Panc1 (cell line): ENCODE measurements at regions not wholly inside any gene's neighbourhood (a gene's known extent, or its start where the extent isn't known, plus 50 kb on each side); places are given as distances from the start of the nearest gene placed in this dataset.

Experiments
- ATAC-seq: fragments of 200-7000 bp; cut with Tn5 transposase; 2 replicates; pipeline ENCODE4 v1.9.1; 2020; ENCODE audit warnings: mild to moderate bottlenecking, moderate library complexity
- BruUV-seq: library from RNA; stranded (reverse); fragments of 400-500 nt; replicated peaks from 2 replicates; lab custom pipeline; 2021; lab: Mats Ljungman, UMichigan
- CTCF ChIA-PET: fragments of 300-600 bp; sonication (Branson Sonifier 250); formaldehyde crosslinking; loops from one replicate; lab custom pipeline; 2022; ENCODE audit warnings: antibody characterized with exemption; lab: Charles Lee
- POLR2A ChIA-PET: fragments of 300-600 bp; sonication (Branson Sonifier 250); formaldehyde crosslinking; loops from one replicate; lab custom pipeline; 2022; ENCODE audit warnings: antibody characterized with exemption; lab: Charles Lee
- DNase-seq: peaks from one replicate; pipeline ENCODE4 v3.0.0-alpha.2; 2010; ENCODE audit warnings: low read depth, low spot score
- H3K27ac ChIP-seq: 2 replicates; pipeline ENCODE4 v1.5.1; 2011; ENCODE audit warnings: mild to moderate bottlenecking, low read length, inconsistent platforms
- H3K27me3 ChIP-seq: fragments of 200-500 bp; sonication (Bioruptor generic); 2 replicates; pipeline ENCODE4 v1.6.0; 2014; ENCODE audit warnings: low read length, inconsistent platforms; ENCODE audit not compliant: control insufficient read depth, insufficient read depth
- H3K36me3 ChIP-seq: fragments of 200-500 bp; sonication (Bioruptor generic); 2 replicates; pipeline ENCODE4 v1.5.1; 2014; ENCODE audit warnings: inconsistent platforms, mild to moderate bottlenecking, low read length, moderate library complexity; ENCODE audit not compliant: control insufficient read depth, insufficient read depth
- H3K4me1 ChIP-seq: 2 replicates; pipeline ENCODE4 v1.5.1; 2011; ENCODE audit warnings: inconsistent platforms, mild to moderate bottlenecking, low read length, moderate library complexity; ENCODE audit not compliant: control insufficient read depth, insufficient read depth
- H3K4me3 ChIP-seq, 2 experiments: 2 replicates each; pipeline ENCODE4 v1.5.1; 2011 to 2012; ENCODE audit warnings: low read depth in 2 of 2, low read length in 2 of 2, mild to moderate bottlenecking in 2 of 2, inconsistent platforms in 1 of 2, moderate library complexity in 1 of 2
- H3K9me3 ChIP-seq: fragments of 200-500 bp; sonication (Bioruptor generic); 2 replicates; pipeline ENCODE4 v1.5.1; 2014; ENCODE audit warnings: low read depth, mild to moderate bottlenecking, inconsistent platforms, low read length, moderate library complexity; ENCODE audit not compliant: control insufficient read depth, insufficient read depth
- POLR2AphosphoS5 ChIP-seq: IDR thresholded peaks from 2 replicates; pipeline ENCODE4 v1.6.1; 2012; ENCODE audit warnings: mild to moderate bottlenecking, low read depth, low read length, moderate library complexity
- SIN3A ChIP-seq: IDR thresholded peaks from 2 replicates; pipeline ENCODE4 v1.6.1; 2012; ENCODE audit warnings: low read depth, mild to moderate bottlenecking, low read length, moderate library complexity, borderline replicate concordance; ENCODE audit not compliant: insufficient read depth
- TCF7L2 ChIP-seq: IDR thresholded peaks from 2 replicates; pipeline ENCODE4 v1.6.1; 2011; ENCODE audit warnings: mild to moderate bottlenecking, low read depth, low read length, inconsistent platforms
- in situ Hi-C: cut with HindIII; loops from 2 replicates; pipeline ENCODE4 v1.10.0; 2016; ENCODE audit warnings: low sequenced_read_pairs, low pct_unique_long_range_greater_than_20kb
- intact Hi-C: fragments of 100-400 bp; cut with micrococcal nuclease; formaldehyde crosslinking; loops from one replicate; pipeline ENCODE4 v1.10.0; 2022; ENCODE audit not compliant: unreplicated experiment
- TF ChIP-seq, protein P1 (sequence below): fragments of 450-650 bp; IDR thresholded peaks from 2 replicates; pipeline ENCODE4 v1.5.1; 2017; ENCODE audit warnings: mild to moderate bottlenecking
- TF ChIP-seq, protein P2 (sequence below), 2 experiments: IDR thresholded peaks; 2 replicates each; pipeline ENCODE4 v1.6.1; 2011 to 2012; ENCODE audit warnings: low read depth in 2 of 2, control low read depth in 1 of 2, low read length in 1 of 2, mild to moderate bottlenecking in 1 of 2, moderate library complexity in 1 of 2; ENCODE audit not compliant: insufficient read depth in 1 of 2

DNA sequence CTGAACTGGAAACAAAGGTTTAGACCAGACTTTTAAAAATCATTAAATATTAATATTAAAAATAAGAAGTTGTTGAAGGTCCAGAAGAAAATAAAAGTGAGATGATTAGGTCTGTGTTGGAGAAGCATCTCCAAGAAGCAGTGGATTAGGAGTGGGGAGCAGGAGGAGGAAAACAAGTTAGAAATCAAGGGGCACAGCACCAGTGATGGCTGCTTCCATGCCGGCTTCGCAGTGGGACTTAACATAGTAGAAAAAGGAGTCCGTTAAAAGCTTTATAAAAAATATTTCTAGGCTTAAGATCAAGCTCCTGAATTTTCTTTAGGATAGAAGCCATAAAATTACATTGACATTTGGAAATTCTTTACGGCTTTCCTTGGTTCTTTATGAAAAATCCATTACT lies 95.8 kb downstream of the CDC14C start:
- POLR2A ChIA-PET = no interaction called here
- CTCF ChIA-PET = no interaction called here
- no peaks in the 10 kb centered on the region for H3K36me3 ChIP-seq

DNA sequence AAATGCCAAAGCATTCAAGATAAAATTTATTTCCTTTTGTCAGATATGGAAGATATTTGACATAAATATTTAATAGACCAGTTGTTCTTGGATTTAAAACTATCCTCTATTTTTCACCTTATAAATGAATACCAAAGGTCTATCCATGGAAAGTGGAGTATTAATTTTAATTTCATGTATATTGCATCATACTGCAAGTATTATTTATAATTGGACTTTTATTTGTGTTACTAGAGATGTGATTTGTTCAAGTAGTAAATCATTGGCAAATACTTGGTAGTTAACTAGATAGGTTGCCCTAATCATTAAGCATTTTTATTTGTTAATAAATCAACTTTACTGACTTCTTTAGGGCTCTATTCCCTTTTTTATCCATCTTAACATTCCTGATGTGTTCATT lies 98.1 kb downstream of the CDC14C start:
- in situ Hi-C loops = no loop called here
- H3K27ac ChIP-seq = no peak overlapping the region
- TF ChIP-seq TCF7L2 (no peak), SIN3A (no peak), POLR2AphosphoS5 (no peak)
- TF ChIP-seq, protein P1, sequence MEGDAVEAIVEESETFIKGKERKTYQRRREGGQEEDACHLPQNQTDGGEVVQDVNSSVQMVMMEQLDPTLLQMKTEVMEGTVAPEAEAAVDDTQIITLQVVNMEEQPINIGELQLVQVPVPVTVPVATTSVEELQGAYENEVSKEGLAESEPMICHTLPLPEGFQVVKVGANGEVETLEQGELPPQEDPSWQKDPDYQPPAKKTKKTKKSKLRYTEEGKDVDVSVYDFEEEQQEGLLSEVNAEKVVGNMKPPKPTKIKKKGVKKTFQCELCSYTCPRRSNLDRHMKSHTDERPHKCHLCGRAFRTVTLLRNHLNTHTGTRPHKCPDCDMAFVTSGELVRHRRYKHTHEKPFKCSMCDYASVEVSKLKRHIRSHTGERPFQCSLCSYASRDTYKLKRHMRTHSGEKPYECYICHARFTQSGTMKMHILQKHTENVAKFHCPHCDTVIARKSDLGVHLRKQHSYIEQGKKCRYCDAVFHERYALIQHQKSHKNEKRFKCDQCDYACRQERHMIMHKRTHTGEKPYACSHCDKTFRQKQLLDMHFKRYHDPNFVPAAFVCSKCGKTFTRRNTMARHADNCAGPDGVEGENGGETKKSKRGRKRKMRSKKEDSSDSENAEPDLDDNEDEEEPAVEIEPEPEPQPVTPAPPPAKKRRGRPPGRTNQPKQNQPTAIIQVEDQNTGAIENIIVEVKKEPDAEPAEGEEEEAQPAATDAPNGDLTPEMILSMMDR = no peak
- TF ChIP-seq, protein P2, sequence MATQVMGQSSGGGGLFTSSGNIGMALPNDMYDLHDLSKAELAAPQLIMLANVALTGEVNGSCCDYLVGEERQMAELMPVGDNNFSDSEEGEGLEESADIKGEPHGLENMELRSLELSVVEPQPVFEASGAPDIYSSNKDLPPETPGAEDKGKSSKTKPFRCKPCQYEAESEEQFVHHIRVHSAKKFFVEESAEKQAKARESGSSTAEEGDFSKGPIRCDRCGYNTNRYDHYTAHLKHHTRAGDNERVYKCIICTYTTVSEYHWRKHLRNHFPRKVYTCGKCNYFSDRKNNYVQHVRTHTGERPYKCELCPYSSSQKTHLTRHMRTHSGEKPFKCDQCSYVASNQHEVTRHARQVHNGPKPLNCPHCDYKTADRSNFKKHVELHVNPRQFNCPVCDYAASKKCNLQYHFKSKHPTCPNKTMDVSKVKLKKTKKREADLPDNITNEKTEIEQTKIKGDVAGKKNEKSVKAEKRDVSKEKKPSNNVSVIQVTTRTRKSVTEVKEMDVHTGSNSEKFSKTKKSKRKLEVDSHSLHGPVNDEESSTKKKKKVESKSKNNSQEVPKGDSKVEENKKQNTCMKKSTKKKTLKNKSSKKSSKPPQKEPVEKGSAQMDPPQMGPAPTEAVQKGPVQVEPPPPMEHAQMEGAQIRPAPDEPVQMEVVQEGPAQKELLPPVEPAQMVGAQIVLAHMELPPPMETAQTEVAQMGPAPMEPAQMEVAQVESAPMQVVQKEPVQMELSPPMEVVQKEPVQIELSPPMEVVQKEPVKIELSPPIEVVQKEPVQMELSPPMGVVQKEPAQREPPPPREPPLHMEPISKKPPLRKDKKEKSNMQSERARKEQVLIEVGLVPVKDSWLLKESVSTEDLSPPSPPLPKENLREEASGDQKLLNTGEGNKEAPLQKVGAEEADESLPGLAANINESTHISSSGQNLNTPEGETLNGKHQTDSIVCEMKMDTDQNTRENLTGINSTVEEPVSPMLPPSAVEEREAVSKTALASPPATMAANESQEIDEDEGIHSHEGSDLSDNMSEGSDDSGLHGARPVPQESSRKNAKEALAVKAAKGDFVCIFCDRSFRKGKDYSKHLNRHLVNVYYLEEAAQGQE (IDR thresholded peaks at IDR 0.05; ENCODE audit: insufficient read depth in 1 of 2, low read depth in 2 of 2, low read length in 1 of 2) = no peak

More for the DNA sequence above, 95.8 kb downstream of the CDC14C start:
- no peak overlapping the region for H3K4me3 ChIP-seq
- TF ChIP-seq SIN3A = no peak
- TF ChIP-seq, protein P1 = no peak
- no peak for TF ChIP-seq POLR2AphosphoS5
- TF ChIP-seq, protein P2 (IDR thresholded peaks at IDR 0.05; ENCODE audit: insufficient read depth in 1 of 2, low read depth in 2 of 2, low read length in 1 of 2) = no peak
- no peak for TF ChIP-seq TCF7L2
- in situ Hi-C loops = no loop called here
- no peaks in the 10 kb centered on the region for H3K27me3 ChIP-seq
- H3K4me1 ChIP-seq = no peaks in the 10 kb centered on the region
- no peak overlapping the region for H3K27ac ChIP-seq
- ATAC-seq = no peak
- H3K9me3 ChIP-seq = no peaks in the 10 kb centered on the region
- intact Hi-C loops = loop anchor here (10.0 kb wide), 1 partner anchor 65 kb away; no protein-coding TSS in a partner anchor
- BruUV-seq = no TSS peak
- no peak for DNase-seq

More for the DNA sequence above, 98.1 kb downstream of the CDC14C start:
- intact Hi-C loops = loop anchor here (10.0 kb wide), 1 partner anchor 62 kb away; no protein-coding TSS in a partner anchor
- no peaks in the 10 kb centered on the region for H3K4me1 ChIP-seq
- no TSS peak for BruUV-seq
- H3K36me3 ChIP-seq = no peaks in the 10 kb centered on the region
- no peaks in the 10 kb centered on the region for H3K27me3 ChIP-seq
- ATAC-seq (no peak), DNase-seq (no peak)
- H3K4me3 ChIP-seq = no peak overlapping the region
- ChIA-PET POLR2A (no interaction called here), CTCF (no interaction called here)
- no peaks in the 10 kb centered on the region for H3K9me3 ChIP-seq
